ENCODE measurements at regions not wholly inside any gene's neighbourhood (a gene's known extent, or its start where the extent isn't known, plus 50 kb on each side); places are given as distances from the start of the nearest gene placed in this dataset.

- BruUV-seq (replicated peaks), result no TSS peak
- no peaks in the 10 kb centered on the region for H3K79me2 ChIP-seq (ENCODE audit: control insufficient read depth, insufficient read depth, low read length)
- no peaks in the 10 kb centered on the region for H4K20me1 ChIP-seq (ENCODE audit: control insufficient read depth, insufficient read depth)
- SMC1A ChIA-PET (ENCODE audit: uncharacterized antibody, unreplicated experiment), result interaction anchor here (1.0 to 1.9 kb wide), 7 partner anchors 14 to 225 kb away, joined by 3 to 11 read pairs (median 4); no protein-coding TSS in a partner anchor
- no peaks in the 10 kb centered on the region for H3K9me3 ChIP-seq (replicated peaks; ENCODE audit: control insufficient read depth, insufficient read depth, low read length)
- H3K4me1 ChIP-seq (ENCODE audit: control insufficient read depth, insufficient read depth, low read length), result no peaks in the 10 kb centered on the region
- H2AFZ ChIP-seq (ENCODE audit: control insufficient read depth, low read depth, low read length), result no peak overlapping the region
- H3K4me3 ChIP-seq, result no peak overlapping the region
- in situ Hi-C loops (cut with MboI), result no loop called here
- ATAC-seq (no peak), FAIRE-seq (peak; percentile 13), DNase-seq (ENCODE audit: low read depth, low spot score) (no peak)
- no peak overlapping the region for H3K27ac ChIP-seq (ENCODE audit: control insufficient read depth, insufficient read depth)
- H3K36me3 ChIP-seq (ENCODE audit: control insufficient read depth in 2 of 2, insufficient read depth in 2 of 2, low read length in 1 of 2), result no peaks in the 10 kb centered on the region
- CTCF ChIA-PET, result interaction anchor here (0.6 to 5.2 kb wide), 4 partner anchors 13 to 701 kb away, joined by 3 to 24 read pairs (median 6); no protein-coding TSS in a partner anchor
- intact Hi-C loops (cut with micrococcal nuclease; ENCODE audit: unreplicated experiment), result loop anchor here (10.0 kb wide), 2 partner anchors 356 to 576 kb away; no protein-coding TSS in a partner anchor
- RAD21 ChIA-PET (ENCODE audit: unreplicated experiment), result interaction anchor here (0.9 to 2.4 kb wide), 4 partner anchors 40 to 225 kb away, joined by 3 to 7 read pairs (median 4); no protein-coding TSS in a partner anchor
- no peak overlapping the region for H3K4me2 ChIP-seq (ENCODE audit: control insufficient read depth, insufficient read depth)
- POLR2A ChIA-PET, result no interaction called here
- WGBS (ENCODE audit: insufficient coverage, insufficient replicate concordance, low lambda C conversion rate, missing lambda C conversion rate), result 32% methylated on average over 3 of the region's 3 CpGs
- H3K27me3 ChIP-seq (replicated peaks in 1 of 2; ENCODE audit: control insufficient read depth in 2 of 2, insufficient read depth in 2 of 2, low read length in 1 of 2), result no peaks in the 10 kb centered on the region
- H3K9ac ChIP-seq (ENCODE audit: control insufficient read depth, insufficient read depth, low read length), result no peak overlapping the region
- TF ChIP-seq, protein P1, sequence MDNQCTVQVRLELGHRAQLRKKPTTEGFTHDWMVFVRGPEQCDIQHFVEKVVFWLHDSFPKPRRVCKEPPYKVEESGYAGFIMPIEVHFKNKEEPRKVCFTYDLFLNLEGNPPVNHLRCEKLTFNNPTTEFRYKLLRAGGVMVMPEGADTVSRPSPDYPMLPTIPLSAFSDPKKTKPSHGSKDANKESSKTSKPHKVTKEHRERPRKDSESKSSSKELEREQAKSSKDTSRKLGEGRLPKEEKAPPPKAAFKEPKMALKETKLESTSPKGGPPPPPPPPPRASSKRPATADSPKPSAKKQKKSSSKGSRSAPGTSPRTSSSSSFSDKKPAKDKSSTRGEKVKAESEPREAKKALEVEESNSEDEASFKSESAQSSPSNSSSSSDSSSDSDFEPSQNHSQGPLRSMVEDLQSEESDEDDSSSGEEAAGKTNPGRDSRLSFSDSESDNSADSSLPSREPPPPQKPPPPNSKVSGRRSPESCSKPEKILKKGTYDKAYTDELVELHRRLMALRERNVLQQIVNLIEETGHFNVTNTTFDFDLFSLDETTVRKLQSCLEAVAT (IDR thresholded peaks at IDR 0.05), result no peak
- TF ChIP-seq CHD1 (IDR thresholded peaks at IDR 0.05; ENCODE audit: low read depth, low read length) (no peak), JUND (IDR thresholded peaks at IDR 0.05; ENCODE audit: low read depth, low read length) (no peak), PAX5 (IDR thresholded peaks at IDR 0.05; ENCODE audit: borderline replicate concordance, low read depth, low read length) (no peak), MYB (IDR thresholded peaks at IDR 0.05; ENCODE audit: borderline replicate concordance, low read depth, low read length) (no peak), HDAC6 (IDR thresholded peaks at IDR 0.05; ENCODE audit: unreplicated experiment) (no peak), IKZF2 (IDR thresholded peaks at IDR 0.05) (no peak), NR2F1 (conservative IDR thresholded peaks at IDR 0.05) (no peak), STAT3 (IDR thresholded peaks at IDR 0.05; ENCODE audit: low read depth, low read length) (no peak), PKNOX1 (IDR thresholded peaks at IDR 0.05) (no peak), RAD21 (IDR thresholded peaks at IDR 0.05; ENCODE audit: insufficient read depth, low read depth, low read length) (no peak), NFXL1 (IDR thresholded peaks at IDR 0.05; ENCODE audit: borderline replicate concordance) (no peak), ZNF592 (IDR thresholded peaks at IDR 0.05) (no peak), ZBTB11 (CRISPR knock-in tag; IDR thresholded peaks at IDR 0.05) (no peak), SMC3 (IDR thresholded peaks at IDR 0.05; ENCODE audit: borderline replicate concordance, low read length) (no peak)
Observed at GRCh38 chr1:198888379-198888943, 249.6 kb downstream of the PTPRC start.
